GM23338 (cell line): ENCODE measurements at regions not wholly inside any gene's neighbourhood (a gene's known extent, or its start where the extent isn't known, plus 50 kb on each side); places are given as distances from the start of the nearest gene placed in this dataset.

ENCODE experiments used
- ATAC-seq: fragments of 200-7000 bp; cut with Tn5 transposase; 3 replicates; pipeline ENCODE4 v1.9.1; 2020
- DNase-seq: peaks from one replicate; pipeline ENCODE4 v3.0.0-alpha.2; 2015; ENCODE audit warnings: low spot score
- H2AFZ ChIP-seq: fragments of 200-600 bp; sonication (generic); 2 replicates; pipeline ENCODE4 v1.8.0; 2016; ENCODE audit warnings: antibody characterized with exemption, mild to moderate bottlenecking, moderate library complexity
- H3F3A ChIP-seq: fragments of 200-600 bp; sonication (generic); replicated peaks from 2 replicates; pipeline ENCODE4 v1.8.0; 2017; ENCODE audit warnings: antibody characterized with exemption, mixed run types, low read depth
- H3K27ac ChIP-seq: fragments of 200-600 bp; sonication (generic); 2 replicates; pipeline ENCODE4 v1.6.1; 2016; ENCODE audit warnings: low read depth
- H3K27me3 ChIP-seq: fragments of 200-600 bp; sonication (generic); 2 replicates; pipeline ENCODE4 v1.8.0; 2016; ENCODE audit warnings: mild to moderate bottlenecking, mixed run types, moderate library complexity; ENCODE audit not compliant: insufficient read depth
- H3K36me3 ChIP-seq: fragments of 200-600 bp; sonication (generic); 2 replicates; pipeline ENCODE4 v1.8.0; 2016; ENCODE audit warnings: mild to moderate bottlenecking; ENCODE audit not compliant: insufficient read depth
- H3K4me1 ChIP-seq: fragments of 200-600 bp; sonication (generic); 2 replicates; pipeline ENCODE4 v1.8.0; 2016; ENCODE audit warnings: mild to moderate bottlenecking, moderate library complexity; ENCODE audit not compliant: insufficient read depth
- H3K4me2 ChIP-seq: fragments of 200-600 bp; sonication (generic); 2 replicates; pipeline ENCODE4 v1.7.1; 2017; ENCODE audit warnings: mixed run types
- H3K4me3 ChIP-seq: fragments of 200-600 bp; sonication (generic); 2 replicates; pipeline ENCODE4 v1.6.1; 2016; ENCODE audit warnings: mixed run types
- H3K79me2 ChIP-seq: fragments of 200-600 bp; sonication (generic); replicated peaks from 2 replicates; pipeline ENCODE4 v1.8.0; 2017; ENCODE audit warnings: mild to moderate bottlenecking; ENCODE audit not compliant: insufficient read depth
- H3K9me2 ChIP-seq: fragments of 200-600 bp; sonication (generic); 2 replicates; pipeline ENCODE4 v1.8.0; 2017; ENCODE audit not compliant: insufficient read depth
- H4K20me1 ChIP-seq: fragments of 200-600 bp; sonication (generic); replicated peaks from 2 replicates; pipeline ENCODE4 v1.8.0; 2017; ENCODE audit warnings: mild to moderate bottlenecking; ENCODE audit not compliant: insufficient read depth
- H3K27ac Mint-ChIP-seq: 2 replicates; pipeline ENCODE4 v1.8.0; 2020; ENCODE audit warnings: inconsistent platforms, mild to moderate bottlenecking, moderate library complexity, mixed read lengths
- H3K27me3 Mint-ChIP-seq: 3 replicates; pipeline ENCODE4 v1.8.0; 2022; ENCODE audit warnings: low read depth, mild to moderate bottlenecking, moderate library complexity, mixed read lengths, inconsistent platforms; ENCODE audit not compliant: insufficient read depth, poor library complexity
- H3K36me3 Mint-ChIP-seq: 3 replicates; pipeline ENCODE4 v1.8.0; 2021; ENCODE audit warnings: low read depth, mild to moderate bottlenecking, inconsistent platforms, moderate library complexity, mixed read lengths
- H3K4me1 Mint-ChIP-seq: 3 replicates; pipeline ENCODE4 v1.8.0; 2020; ENCODE audit warnings: mild to moderate bottlenecking, inconsistent platforms, mixed read lengths
- H3K4me3 Mint-ChIP-seq: 3 replicates; pipeline ENCODE4 v1.8.0; 2021; ENCODE audit warnings: moderate library complexity, mild to moderate bottlenecking, inconsistent platforms, mixed read lengths
- H3K9me3 Mint-ChIP-seq: 3 replicates; pipeline ENCODE4 v1.8.0; 2020; ENCODE audit warnings: moderate library complexity, mild to moderate bottlenecking, inconsistent platforms, mixed read lengths
- CREB1 ChIP-seq: fragments of 250-450 bp; sonication (Bioruptor Pico); IDR thresholded peaks from 2 replicates; pipeline ENCODE4 v1.5.0; 2020; ENCODE audit warnings: low read depth, mild to moderate bottlenecking, moderate library complexity
- EZH2 ChIP-seq: fragments of 200-600 bp; sonication (generic); IDR thresholded peaks from one replicate; pipeline ENCODE4 v1.8.0; 2017; ENCODE audit warnings: antibody characterized with exemption, mild to moderate bottlenecking, low read depth; ENCODE audit not compliant: unreplicated experiment
- EZH2phosphoT487 ChIP-seq: fragments of 200-600 bp; sonication (generic); IDR thresholded peaks from one replicate; pipeline ENCODE4 v1.8.1; 2018; ENCODE audit warnings: antibody characterized with exemption; ENCODE audit not compliant: unreplicated experiment
- JUNB ChIP-seq: IDR thresholded peaks from one replicate; pipeline ENCODE4 v1.6.1; 2016; ENCODE audit warnings: antibody characterized with exemption; ENCODE audit not compliant: unreplicated experiment
- POLR2AphosphoS5 ChIP-seq: IDR thresholded peaks from 2 replicates; pipeline ENCODE4 v1.6.1; 2016; ENCODE audit warnings: antibody characterized with exemption, low read depth
- STAT1 ChIP-seq: IDR thresholded peaks from one replicate; pipeline ENCODE4 v1.6.1; 2016; ENCODE audit warnings: antibody characterized with exemption; ENCODE audit not compliant: unreplicated experiment
- ZNF114 ChIP-seq: fragments of 250-450 bp; sonication (Bioruptor Pico); IDR thresholded peaks from 2 replicates; pipeline ENCODE4 v1.5.0; 2020; ENCODE audit warnings: mild to moderate bottlenecking, moderate library complexity
- TF ChIP-seq, protein P1 (sequence below): fragments of 250-450 bp; sonication (Bioruptor Pico); IDR thresholded peaks from 2 replicates; pipeline ENCODE4 v1.5.0; 2020; ENCODE audit warnings: mild to moderate bottlenecking, moderate library complexity
- TF ChIP-seq, protein P2 (sequence below), 2 experiments: fragments of 200-600 bp in 1 of 2; sonication (generic) in 1 of 2; conservative IDR thresholded peaks; 2 replicates each; pipeline versions ENCODE4 v1.5.1 to v1.6.1; 2016 to 2017; ENCODE audit warnings: antibody characterized with exemption in 2 of 2, low read depth in 2 of 2, mild to moderate bottlenecking in 2 of 2, moderate library complexity in 1 of 2
- TF ChIP-seq, protein P3 (sequence below): IDR thresholded peaks from one replicate; pipeline ENCODE4 v1.6.1; 2018; ENCODE audit warnings: antibody characterized with exemption; ENCODE audit not compliant: unreplicated experiment

DNA sequence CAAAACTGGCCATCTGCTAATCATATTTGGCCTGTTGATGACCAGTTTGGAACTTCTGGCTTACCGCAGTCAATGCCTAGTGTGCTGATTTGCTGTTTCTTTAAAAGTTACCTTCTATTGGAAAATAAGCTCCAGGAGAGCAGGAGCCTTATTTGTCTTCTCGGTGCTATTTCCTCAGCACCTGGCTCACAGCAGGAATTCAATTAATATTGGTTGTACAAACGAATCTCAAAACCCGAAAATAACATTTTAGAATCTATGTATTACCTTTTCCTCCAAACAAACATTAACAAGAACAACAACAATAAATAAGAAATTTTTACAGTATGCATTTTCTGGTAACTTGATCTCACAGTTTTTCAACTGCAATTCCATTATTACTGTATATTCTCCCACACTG lies 1080.7 kb upstream of the MAP3K7 start (continued):
- TF ChIP-seq, protein P1, sequence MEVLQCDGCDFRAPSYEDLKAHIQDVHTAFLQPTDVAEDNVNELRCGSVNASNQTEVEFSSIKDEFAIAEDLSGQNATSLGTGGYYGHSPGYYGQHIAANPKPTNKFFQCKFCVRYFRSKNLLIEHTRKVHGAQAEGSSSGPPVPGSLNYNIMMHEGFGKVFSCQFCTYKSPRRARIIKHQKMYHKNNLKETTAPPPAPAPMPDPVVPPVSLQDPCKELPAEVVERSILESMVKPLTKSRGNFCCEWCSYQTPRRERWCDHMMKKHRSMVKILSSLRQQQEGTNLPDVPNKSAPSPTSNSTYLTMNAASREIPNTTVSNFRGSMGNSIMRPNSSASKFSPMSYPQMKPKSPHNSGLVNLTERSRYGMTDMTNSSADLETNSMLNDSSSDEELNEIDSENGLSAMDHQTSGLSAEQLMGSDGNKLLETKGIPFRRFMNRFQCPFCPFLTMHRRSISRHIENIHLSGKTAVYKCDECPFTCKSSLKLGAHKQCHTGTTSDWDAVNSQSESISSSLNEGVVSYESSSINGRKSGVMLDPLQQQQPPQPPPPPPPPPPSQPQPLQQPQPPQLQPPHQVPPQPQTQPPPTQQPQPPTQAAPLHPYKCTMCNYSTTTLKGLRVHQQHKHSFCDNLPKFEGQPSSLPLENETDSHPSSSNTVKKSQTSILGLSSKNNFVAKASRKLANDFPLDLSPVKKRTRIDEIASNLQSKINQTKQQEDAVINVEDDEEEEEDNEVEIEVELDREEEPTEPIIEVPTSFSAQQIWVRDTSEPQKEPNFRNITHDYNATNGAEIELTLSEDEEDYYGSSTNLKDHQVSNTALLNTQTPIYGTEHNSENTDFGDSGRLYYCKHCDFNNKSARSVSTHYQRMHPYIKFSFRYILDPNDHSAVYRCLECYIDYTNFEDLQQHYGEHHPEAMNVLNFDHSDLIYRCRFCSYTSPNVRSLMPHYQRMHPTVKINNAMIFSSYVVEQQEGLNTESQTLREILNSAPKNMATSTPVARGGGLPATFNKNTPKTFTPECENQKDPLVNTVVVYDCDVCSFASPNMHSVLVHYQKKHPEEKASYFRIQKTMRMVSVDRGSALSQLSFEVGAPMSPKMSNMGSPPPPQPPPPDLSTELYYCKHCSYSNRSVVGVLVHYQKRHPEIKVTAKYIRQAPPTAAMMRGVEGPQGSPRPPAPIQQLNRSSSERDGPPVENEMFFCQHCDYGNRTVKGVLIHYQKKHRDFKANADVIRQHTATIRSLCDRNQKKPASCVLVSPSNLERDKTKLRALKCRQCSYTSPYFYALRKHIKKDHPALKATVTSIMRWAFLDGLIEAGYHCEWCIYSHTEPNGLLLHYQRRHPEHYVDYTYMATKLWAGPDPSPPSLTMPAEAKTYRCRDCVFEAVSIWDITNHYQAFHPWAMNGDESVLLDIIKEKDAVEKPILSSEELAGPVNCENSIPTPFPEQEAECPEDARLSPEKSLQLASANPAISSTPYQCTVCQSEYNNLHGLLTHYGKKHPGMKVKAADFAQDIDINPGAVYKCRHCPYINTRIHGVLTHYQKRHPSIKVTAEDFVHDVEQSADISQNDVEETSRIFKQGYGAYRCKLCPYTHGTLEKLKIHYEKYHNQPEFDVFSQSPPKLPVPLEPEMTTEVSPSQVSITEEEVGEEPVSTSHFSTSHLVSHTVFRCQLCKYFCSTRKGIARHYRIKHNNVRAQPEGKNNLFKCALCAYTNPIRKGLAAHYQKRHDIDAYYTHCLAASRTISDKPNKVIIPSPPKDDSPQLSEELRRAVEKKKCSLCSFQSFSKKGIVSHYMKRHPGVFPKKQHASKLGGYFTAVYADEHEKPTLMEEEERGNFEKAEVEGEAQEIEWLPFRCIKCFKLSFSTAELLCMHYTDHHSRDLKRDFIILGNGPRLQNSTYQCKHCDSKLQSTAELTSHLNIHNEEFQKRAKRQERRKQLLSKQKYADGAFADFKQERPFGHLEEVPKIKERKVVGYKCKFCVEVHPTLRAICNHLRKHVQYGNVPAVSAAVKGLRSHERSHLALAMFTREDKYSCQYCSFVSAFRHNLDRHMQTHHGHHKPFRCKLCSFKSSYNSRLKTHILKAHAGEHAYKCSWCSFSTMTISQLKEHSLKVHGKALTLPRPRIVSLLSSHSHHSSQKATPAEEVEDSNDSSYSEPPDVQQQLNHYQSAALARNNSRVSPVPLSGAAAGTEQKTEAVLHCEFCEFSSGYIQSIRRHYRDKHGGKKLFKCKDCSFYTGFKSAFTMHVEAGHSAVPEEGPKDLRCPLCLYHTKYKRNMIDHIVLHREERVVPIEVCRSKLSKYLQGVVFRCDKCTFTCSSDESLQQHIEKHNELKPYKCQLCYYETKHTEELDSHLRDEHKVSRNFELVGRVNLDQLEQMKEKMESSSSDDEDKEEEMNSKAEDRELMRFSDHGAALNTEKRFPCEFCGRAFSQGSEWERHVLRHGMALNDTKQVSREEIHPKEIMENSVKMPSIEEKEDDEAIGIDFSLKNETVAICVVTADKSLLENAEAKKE (CRISPR knock-in tag), result no peak
- no peak for TF ChIP-seq CREB1 (CRISPR knock-in tag)
- no peak for TF ChIP-seq JUNB

DNA sequence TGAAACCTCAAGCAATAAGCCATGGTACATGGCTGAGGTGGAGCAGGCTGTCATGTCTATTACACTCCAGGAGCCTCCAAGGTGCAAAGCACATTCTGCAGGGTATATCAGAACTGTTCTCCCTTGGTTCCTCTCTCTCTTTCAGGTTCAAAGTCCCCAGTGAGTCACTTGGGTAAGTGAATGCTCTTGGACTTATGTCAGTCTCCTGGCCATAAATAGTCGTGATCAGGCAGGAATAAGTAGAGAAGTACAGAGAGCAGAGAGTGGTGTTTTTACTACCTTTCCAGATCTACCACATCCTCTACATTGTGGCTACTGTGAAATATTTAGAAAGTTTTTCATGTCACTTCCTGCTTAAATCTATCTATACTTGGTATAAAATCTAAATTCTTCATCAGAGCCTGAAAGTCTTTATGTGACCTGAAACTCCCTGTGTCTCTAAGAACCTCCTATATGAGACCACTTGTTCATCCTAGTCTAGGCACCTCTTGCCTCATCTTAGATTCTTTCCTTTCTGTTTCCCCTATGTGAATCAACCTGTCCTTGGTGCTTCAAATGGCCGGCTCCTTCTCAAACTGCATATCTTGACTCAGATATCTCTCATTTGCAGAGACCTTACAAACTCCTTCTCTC lies 1077.6 kb upstream of the MAP3K7 start:
- Histone ChIP-seq H3K79me2 (no peaks in the 10 kb centered on the region), H3K27ac (no peak overlapping the region), H4K20me1 (no peaks in the 10 kb centered on the region), H2AFZ (no peak overlapping the region), H3K36me3 (no peaks in the 10 kb centered on the region), H3K9me2 (peaks cover 5% of the 10 kb centered on the region; the same call in 1 of the 2 replicates), H3K4me1 (peaks cover 5% of the 10 kb centered on the region; the same call in 1 of the 2 replicates), H3F3A (no peaks in the 10 kb centered on the region), H3K27me3 (no peaks in the 10 kb centered on the region), H3K4me3 (no peak overlapping the region), H3K4me2 (no peak overlapping the region)
- no peak for ATAC-seq
- no peak for DNase-seq
- Mint-ChIP-seq H3K27me3 (no peaks in the 10 kb centered on the region), H3K4me1 (peaks cover 15% of the 10 kb centered on the region; the same call in 2 of the 3 replicates), H3K9me3 (no peaks in the 10 kb centered on the region; the same call in 1 of the 3 replicates), H3K36me3 (no peaks in the 10 kb centered on the region; the same call in 2 of the 3 replicates), H3K27ac (no peak overlapping the region), H3K4me3 (no peak overlapping the region)
- TF ChIP-seq, protein P2, sequence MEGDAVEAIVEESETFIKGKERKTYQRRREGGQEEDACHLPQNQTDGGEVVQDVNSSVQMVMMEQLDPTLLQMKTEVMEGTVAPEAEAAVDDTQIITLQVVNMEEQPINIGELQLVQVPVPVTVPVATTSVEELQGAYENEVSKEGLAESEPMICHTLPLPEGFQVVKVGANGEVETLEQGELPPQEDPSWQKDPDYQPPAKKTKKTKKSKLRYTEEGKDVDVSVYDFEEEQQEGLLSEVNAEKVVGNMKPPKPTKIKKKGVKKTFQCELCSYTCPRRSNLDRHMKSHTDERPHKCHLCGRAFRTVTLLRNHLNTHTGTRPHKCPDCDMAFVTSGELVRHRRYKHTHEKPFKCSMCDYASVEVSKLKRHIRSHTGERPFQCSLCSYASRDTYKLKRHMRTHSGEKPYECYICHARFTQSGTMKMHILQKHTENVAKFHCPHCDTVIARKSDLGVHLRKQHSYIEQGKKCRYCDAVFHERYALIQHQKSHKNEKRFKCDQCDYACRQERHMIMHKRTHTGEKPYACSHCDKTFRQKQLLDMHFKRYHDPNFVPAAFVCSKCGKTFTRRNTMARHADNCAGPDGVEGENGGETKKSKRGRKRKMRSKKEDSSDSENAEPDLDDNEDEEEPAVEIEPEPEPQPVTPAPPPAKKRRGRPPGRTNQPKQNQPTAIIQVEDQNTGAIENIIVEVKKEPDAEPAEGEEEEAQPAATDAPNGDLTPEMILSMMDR (conservative IDR thresholded peaks at IDR 0.05; ENCODE audit: low read depth in 2 of 2), result no peak
- no peak for TF ChIP-seq EZH2
- no peak for TF ChIP-seq ZNF114
- TF ChIP-seq POLR2AphosphoS5, result no peak
- TF ChIP-seq, protein P3, sequence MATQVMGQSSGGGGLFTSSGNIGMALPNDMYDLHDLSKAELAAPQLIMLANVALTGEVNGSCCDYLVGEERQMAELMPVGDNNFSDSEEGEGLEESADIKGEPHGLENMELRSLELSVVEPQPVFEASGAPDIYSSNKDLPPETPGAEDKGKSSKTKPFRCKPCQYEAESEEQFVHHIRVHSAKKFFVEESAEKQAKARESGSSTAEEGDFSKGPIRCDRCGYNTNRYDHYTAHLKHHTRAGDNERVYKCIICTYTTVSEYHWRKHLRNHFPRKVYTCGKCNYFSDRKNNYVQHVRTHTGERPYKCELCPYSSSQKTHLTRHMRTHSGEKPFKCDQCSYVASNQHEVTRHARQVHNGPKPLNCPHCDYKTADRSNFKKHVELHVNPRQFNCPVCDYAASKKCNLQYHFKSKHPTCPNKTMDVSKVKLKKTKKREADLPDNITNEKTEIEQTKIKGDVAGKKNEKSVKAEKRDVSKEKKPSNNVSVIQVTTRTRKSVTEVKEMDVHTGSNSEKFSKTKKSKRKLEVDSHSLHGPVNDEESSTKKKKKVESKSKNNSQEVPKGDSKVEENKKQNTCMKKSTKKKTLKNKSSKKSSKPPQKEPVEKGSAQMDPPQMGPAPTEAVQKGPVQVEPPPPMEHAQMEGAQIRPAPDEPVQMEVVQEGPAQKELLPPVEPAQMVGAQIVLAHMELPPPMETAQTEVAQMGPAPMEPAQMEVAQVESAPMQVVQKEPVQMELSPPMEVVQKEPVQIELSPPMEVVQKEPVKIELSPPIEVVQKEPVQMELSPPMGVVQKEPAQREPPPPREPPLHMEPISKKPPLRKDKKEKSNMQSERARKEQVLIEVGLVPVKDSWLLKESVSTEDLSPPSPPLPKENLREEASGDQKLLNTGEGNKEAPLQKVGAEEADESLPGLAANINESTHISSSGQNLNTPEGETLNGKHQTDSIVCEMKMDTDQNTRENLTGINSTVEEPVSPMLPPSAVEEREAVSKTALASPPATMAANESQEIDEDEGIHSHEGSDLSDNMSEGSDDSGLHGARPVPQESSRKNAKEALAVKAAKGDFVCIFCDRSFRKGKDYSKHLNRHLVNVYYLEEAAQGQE, result no peak
- no peak for TF ChIP-seq STAT1
- no peak for TF ChIP-seq EZH2phosphoT487
